Prostate gland (tissue), 2 donors: ENCODE measurements at regions not wholly inside any gene's neighbourhood (a gene's known extent, or its start where the extent isn't known, plus 50 kb on each side); places are given as distances from the start of the nearest gene placed in this dataset.
A peak's percentile ranks its signal among the peaks of the same experiment; 100 is the strongest.
"Not testable (repeated sequence)": the region's sequence is repeated elsewhere in the genome, so short reads cannot be mapped to it uniquely, and the experiment has no call there.

ENCODE experiments used
- DNase-seq: peaks from one replicate; pipeline ENCODE4 v3.0.0-alpha.2; 2019; ENCODE audit warnings: low spot score
- H3K27ac ChIP-seq, 2 donors: fragments of 200-600 bp; sonication (generic); 2 replicates each; pipeline ENCODE4 v1.5.1; 2017 to 2019
- H3K27me3 ChIP-seq: fragments of 200-600 bp; sonication (generic); replicated peaks from 2 replicates; pipeline ENCODE4 v1.5.1; 2019; ENCODE audit not compliant: insufficient read depth
- H3K36me3 ChIP-seq, 2 donors: fragments of 200-600 bp; sonication (generic); 1 replicate in 1 of 2; 2 replicates in 1 of 2; pipeline versions ENCODE4 v1.5.1 to v1.8.1; 2017 to 2019
- H3K4me1 ChIP-seq: fragments of 200-600 bp; sonication (generic); replicated peaks from 2 replicates; pipeline ENCODE4 v1.5.1; 2019
- H3K4me3 ChIP-seq, 2 donors: fragments of 200-600 bp; sonication (generic); 2 replicates each; pipeline ENCODE4 v1.5.1; 2017 to 2019
- H3K9me3 ChIP-seq: fragments of 200-600 bp; sonication (generic); 2 replicates; pipeline ENCODE4 v1.5.1; 2017
- CTCF ChIP-seq, 4 experiments: fragments of 200-600 bp in 2 of 4; fragments of 450-650 bp in 2 of 4; sonication (generic) in 2 of 4; IDR thresholded peaks; 1 replicate in 3 of 4; 2 replicates in 1 of 4; pipeline ENCODE4 v1.5.1; 2016 to 2019; ENCODE audit warnings: antibody characterized with exemption in 4 of 4, mild to moderate bottlenecking in 2 of 4, moderate library complexity in 2 of 4
- POLR2A ChIP-seq: fragments of 450-650 bp; IDR thresholded peaks from one replicate; pipeline ENCODE4 v1.6.1; 2016; ENCODE audit warnings: antibody characterized with exemption, mild to moderate bottlenecking
- POLR2AphosphoS5 ChIP-seq: sonication (generic); formaldehyde crosslinking; IDR thresholded peaks from one replicate; pipeline ENCODE4 v1.6.1; 2017; ENCODE audit warnings: antibody characterized with exemption
- WGBS: methylation state at CpG from one replicate; pipeline ENCODE4 v1.1.5; 2018; 5-methylcytosine and 5-hydroxymethylcytosine counted together
- intact Hi-C: fragments of 100-400 bp; cut with DNase I; formaldehyde crosslinking; loops from one replicate; pipeline ENCODE4 v1.14.2; 2022

- H3K9me3 ChIP-seq, result no peaks in the 10 kb centered on the region
- H3K36me3 ChIP-seq, result no peaks in the 10 kb centered on the region
- H3K4me1 ChIP-seq, result peaks cover 4% of the 10 kb centered on the region
- no peak overlapping the region for H3K27ac ChIP-seq
- no peaks in the 10 kb centered on the region for H3K27me3 ChIP-seq
- no peak overlapping the region for H3K4me3 ChIP-seq
- no peak for DNase-seq
- no peak for TF ChIP-seq CTCF (IDR thresholded peaks at IDR 0.05)
- no peak for TF ChIP-seq POLR2A
- no peak for TF ChIP-seq POLR2AphosphoS5
- 91% methylated on average over 6 of the region's 6 CpGs for WGBS
- intact Hi-C loops, result no loop called here
These were observed 72.5 kb upstream of the ZNF217 start for GRCh38 chr20:53666144-53666543.

GRCh38 chr20:53664121-53664520 is 70.5 kb upstream of the ZNF217 start:
- no peak overlapping the region for H3K4me3 ChIP-seq
- intact Hi-C loops, result no loop called here
- H3K27me3 ChIP-seq, result no peaks in the 10 kb centered on the region
- no peak for TF ChIP-seq POLR2AphosphoS5
- no peak for TF ChIP-seq CTCF (IDR thresholded peaks at IDR 0.05)
- no peak for TF ChIP-seq POLR2A
- no peak overlapping the region for H3K27ac ChIP-seq
- 88% methylated on average over 4 of the region's 4 CpGs for WGBS
- H3K4me1 ChIP-seq, result peaks cover 4% of the 10 kb centered on the region
- H3K9me3 ChIP-seq, result no peaks in the 10 kb centered on the region
- no peaks in the 10 kb centered on the region for H3K36me3 ChIP-seq
- no peak for DNase-seq

GRCh38 chr20:53663521-53663920 is 69.9 kb upstream of the ZNF217 start:
- H3K27ac ChIP-seq, H3K4me3 ChIP-seq, H3K4me1 ChIP-seq, H3K36me3 ChIP-seq, H3K27me3 ChIP-seq, H3K9me3 ChIP-seq, intact Hi-C loops, DNase-seq: not testable (repeated sequence)
- 97% methylated on average over 5 of the region's 5 CpGs for WGBS

- Histone ChIP-seq H3K4me1 (peaks cover 4% of the 10 kb centered on the region), H3K27me3 (no peaks in the 10 kb centered on the region), H3K36me3 (no peaks in the 10 kb centered on the region), H3K9me3 (no peaks in the 10 kb centered on the region), H3K27ac (no peak overlapping the region), H3K4me3 (no peak overlapping the region)
- 90% methylated on average over 3 of the region's 3 CpGs for WGBS
- no peak for DNase-seq
- intact Hi-C loops, result no loop called here
- TF ChIP-seq CTCF (IDR thresholded peaks at IDR 0.05) (no peak), POLR2AphosphoS5 (no peak), POLR2A (no peak)
These were observed 69.0 kb upstream of the ZNF217 start for GRCh38 chr20:53662595-53662994.

GRCh38 chr20:53660947-53661381 is 67.3 kb upstream of the ZNF217 start:
- Histone ChIP-seq H3K4me3 (no peak overlapping the region), H3K27me3 (no peaks in the 10 kb centered on the region), H3K36me3 (no peaks in the 10 kb centered on the region), H3K27ac (peak overlapping the region in 1 of 2 donors; percentile 52), H3K4me1 (peaks cover 4% of the 10 kb centered on the region), H3K9me3 (no peaks in the 10 kb centered on the region)
- TF ChIP-seq POLR2AphosphoS5 (no peak), CTCF (IDR thresholded peaks at IDR 0.05) (no peak), POLR2A (no peak)
- intact Hi-C loops, result loop anchor here (2.0 kb wide), 1 partner anchor 68 kb away; the partner anchor contains the start of gene ZNF217
- 21% methylated on average over 6 of the region's 6 CpGs for WGBS
- no peak for DNase-seq
